ENCODE measurements at regions not wholly inside any gene's neighbourhood (a gene's known extent, or its start where the extent isn't known, plus 50 kb on each side); places are given as distances from the start of the nearest gene placed in this dataset.

GRCh38 chr13:103157016-103157415 lies 90.8 kb upstream of the SLC10A2 start:
- Histone ChIP-seq H4K5ac (ENCODE audit: insufficient read length, low read depth, low read length) (no peak overlapping the region), H2BK120ac (replicated peaks; ENCODE audit: low read depth, low read length) (no peak overlapping the region), H3K27me3 (replicated peaks in 1 of 4; ENCODE audit: control insufficient read depth in 3 of 4, extremely low read depth in 1 of 4, insufficient read depth in 3 of 4, low read length in 3 of 4) (no peaks in the 10 kb centered on the region; a peak in 1 of 7 replicates), H4K8ac (ENCODE audit: extremely low read depth, insufficient read depth, low read length) (no peak overlapping the region), H3K79me2 (ENCODE audit: control insufficient read depth in 1 of 2, insufficient read depth in 2 of 2, low read length in 2 of 2) (no peaks in the 10 kb centered on the region), H2BK20ac (ENCODE audit: low read length) (no peak overlapping the region), H3K4me3 (ENCODE audit: extremely low read depth in 1 of 4, insufficient read depth in 2 of 4, low read depth in 3 of 4, low read length in 4 of 4) (no peak overlapping the region), H3K9ac (replicated peaks in 1 of 4; ENCODE audit: extremely low read depth in 1 of 4, low read depth in 3 of 4, low read length in 3 of 4) (no peak overlapping the region), H2BK15ac (ENCODE audit: low read length) (no peak overlapping the region), H3K14ac (ENCODE audit: insufficient read length) (no peak overlapping the region), H3K4me1 (replicated peaks in 1 of 4; ENCODE audit: control insufficient read depth in 3 of 4, insufficient read depth in 4 of 4, low read length in 3 of 4) (peaks cover 0 to 3% (median 0%) of the 10 kb centered on the region in 4 experiments; a peak in 1 of 7 replicates), H3K56ac (replicated peaks; ENCODE audit: insufficient read length, low read depth, low read length) (no peak overlapping the region), H4K91ac (replicated peaks; ENCODE audit: insufficient read length, low read length) (no peak overlapping the region), H2BK5ac (ENCODE audit: low read depth, low read length) (no peak overlapping the region), H3K4me2 (ENCODE audit: insufficient read depth in 1 of 2, low read depth in 2 of 2, low read length in 2 of 2) (no peak overlapping the region), H3K23me2 (ENCODE audit: low read depth, low read length) (no peaks in the 10 kb centered on the region), H2AFZ (ENCODE audit: low read length) (no peak overlapping the region), H2AK5ac (ENCODE audit: low read depth, low read length) (no peak overlapping the region), H3K36me3 (ENCODE audit: control insufficient read depth in 2 of 4, insufficient read depth in 4 of 4, low read length in 3 of 4) (no peaks in the 10 kb centered on the region), H3K23ac (ENCODE audit: insufficient read length) (no peak overlapping the region), H3K9me3 (ENCODE audit: insufficient read depth in 2 of 2, low read depth in 1 of 2, low read length in 1 of 2) (peaks cover 0 to 3% of the 10 kb centered on the region in 2 experiments; a peak in 1 of 4 replicates), H3K4ac (replicated peaks; ENCODE audit: insufficient read length, low read depth, low read length) (no peak overlapping the region), H3K27ac (ENCODE audit: low read depth, low read length) (no peak overlapping the region), H2BK12ac (ENCODE audit: low read depth, low read length) (no peak overlapping the region), H4K20me1 (replicated peaks in 1 of 2; ENCODE audit: control insufficient read depth in 1 of 2, insufficient read depth in 2 of 2, low read length in 2 of 2) (no peaks in the 10 kb centered on the region), H3K79me1 (ENCODE audit: low read depth, low read length) (no peaks in the 10 kb centered on the region), H3K18ac (ENCODE audit: extremely low read depth, low read length) (no peak overlapping the region)
- ChIA-PET POLR2A (ENCODE audit: partially characterized antibody) (no interaction called here), CTCF (ENCODE audit: partially characterized antibody) (interaction anchor here (1.0 kb wide), 1 partner anchor 197 kb away, joined by 3 read pairs; no protein-coding TSS in a partner anchor)
- 99% methylated on average over 3 of the region's 3 CpGs; no CpG with 5 or more reads in 1 of the 2 experiments for WGBS, 2 experiments (ENCODE audit: extremely low coverage in 1 of 2, insufficient coverage in 1 of 2, insufficient read length in 1 of 2, insufficient replicate concordance in 2 of 2, low coverage in 1 of 2, low lambda C conversion rate in 2 of 2, missing lambda C conversion rate in 1 of 2)
- no peak for TF ChIP-seq TAF7 (optimal IDR thresholded peaks at IDR 0.05; ENCODE audit: borderline replicate concordance, low read depth, low read length)
- no peak for TF ChIP-seq KDM5A (IDR thresholded peaks at IDR 0.05; ENCODE audit: low read length)
- no peak for TF ChIP-seq SIRT6 (IDR thresholded peaks at IDR 0.05; ENCODE audit: low read length)
- TF ChIP-seq CBX5 (IDR thresholded peaks at IDR 0.05; ENCODE audit: low read depth, low read length): no peak
- TF ChIP-seq POU5F1 (IDR thresholded peaks at IDR 0.05; ENCODE audit: low read depth, low read length): no peak
- no peak for TF ChIP-seq JUN (IDR thresholded peaks at IDR 0.05; ENCODE audit: low read depth, low read length)
- no peak for TF ChIP-seq ASH2L (IDR thresholded peaks at IDR 0.05; ENCODE audit: low read length)
- no peak for TF ChIP-seq CEBPB (IDR thresholded peaks at IDR 0.05; ENCODE audit: low read depth, low read length)
- TF ChIP-seq RAD21 (IDR thresholded peaks at IDR 0.05 in 1 of 2, conservative IDR thresholded peaks at IDR 0.05 in 1 of 2; ENCODE audit: low read depth in 2 of 2, low read length in 2 of 2): no peak
- no peak for TF ChIP-seq KDM1A (IDR thresholded peaks at IDR 0.05; ENCODE audit: borderline replicate concordance, low read length)
- TF ChIP-seq KDM4A (IDR thresholded peaks at IDR 0.05; ENCODE audit: low read depth, low read length, severe bottlenecking): no peak
- TF ChIP-seq HDAC6 (IDR thresholded peaks at IDR 0.05; ENCODE audit: low read depth, low read length): no peak
- TF ChIP-seq RNF2 (IDR thresholded peaks at IDR 0.05; ENCODE audit: borderline replicate concordance, low read depth, low read length, missing control alignments, poor library complexity, severe bottlenecking): no peak
- no peak for TF ChIP-seq CBX8 (IDR thresholded peaks at IDR 0.05; ENCODE audit: borderline replicate concordance, low read depth, low read length)
- FAIRE-seq (no peak), DNase-seq (ENCODE audit: low read depth in 1 of 2, low spot score in 2 of 2) (no peak)
